ENCODE measurements at regions not wholly inside any gene's neighbourhood (a gene's known extent, or its start where the extent isn't known, plus 50 kb on each side); places are given as distances from the start of the nearest gene placed in this dataset.

DNA sequence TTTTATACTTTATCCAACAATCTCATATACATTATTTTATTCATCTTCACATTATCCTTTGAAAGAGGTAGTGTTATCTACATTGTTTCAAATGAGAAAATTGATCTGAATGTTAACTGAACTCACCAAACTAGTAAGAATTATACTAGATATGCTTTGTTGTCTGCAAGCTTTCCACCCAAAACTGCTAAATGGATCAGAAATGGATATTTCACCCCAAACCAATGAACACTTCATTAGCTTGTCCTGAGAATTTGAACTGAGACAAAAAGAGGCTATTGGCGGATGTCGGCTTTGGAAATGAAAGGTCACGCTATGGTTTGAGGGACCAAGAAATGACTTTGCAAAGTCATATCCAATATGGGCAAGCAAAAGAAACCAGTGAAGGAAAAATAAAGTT is 201.9 kb upstream of the TRPM3 start:
- no peak for TF ChIP-seq POLR2A (IDR thresholded peaks at IDR 0.05; ENCODE audit: low read depth, low read length)
- no peak for TF ChIP-seq POLR2AphosphoS5 (IDR thresholded peaks at IDR 0.05; ENCODE audit: low read depth, low read length)
- TF ChIP-seq POU2F2 (IDR thresholded peaks at IDR 0.05; ENCODE audit: low read depth, low read length), result no peak
- no peak for TF ChIP-seq TAF1 (IDR thresholded peaks at IDR 0.05; ENCODE audit: low read depth, low read length)

Measured in GM12891 (cell line).